ENCODE measurements at regions not wholly inside any gene's neighbourhood (a gene's known extent, or its start where the extent isn't known, plus 50 kb on each side); places are given as distances from the start of the nearest gene placed in this dataset.

- H3K36me3 ChIP-seq (ENCODE audit: control insufficient read depth in 4 of 4, insufficient read depth in 3 of 4, low read depth in 1 of 4, low read length in 3 of 4) = no peaks in the 10 kb centered on the region
- no peak for DNase-seq (ENCODE audit: low spot score)
- no peak for TF ChIP-seq NR2F2 (IDR thresholded peaks at IDR 0.05)
- no peak for TF ChIP-seq FOXA1 (IDR thresholded peaks at IDR 0.05)
- TF ChIP-seq SP1 (IDR thresholded peaks at IDR 0.05) = no peak
- TF ChIP-seq FOXA2 (IDR thresholded peaks at IDR 0.05) = no peak
- no peak for TF ChIP-seq JUND (IDR thresholded peaks at IDR 0.05)
- TF ChIP-seq TAF1 (conservative IDR thresholded peaks at IDR 0.05) = no peak
- no peak for TF ChIP-seq ATF3 (IDR thresholded peaks at IDR 0.05)
- TF ChIP-seq REST (IDR thresholded peaks at IDR 0.05) = no peak
- no peak for TF ChIP-seq HNF4G (IDR thresholded peaks at IDR 0.05)
- TF ChIP-seq GABPA (IDR thresholded peaks at IDR 0.05 in 1 of 2, conservative IDR thresholded peaks at IDR 0.05 in 1 of 2) = no peak
- no peak for TF ChIP-seq EGR1 (IDR thresholded peaks at IDR 0.05; ENCODE audit: low read depth in 2 of 2)
- TF ChIP-seq MAX (IDR thresholded peaks at IDR 0.05) = no peak
- TF ChIP-seq HNF4A (conservative IDR thresholded peaks at IDR 0.05) = no peak
- no peak for TF ChIP-seq ZBTB33 (IDR thresholded peaks at IDR 0.05)
- TF ChIP-seq RAD21 (IDR thresholded peaks at IDR 0.05) = no peak
- no peak overlapping the region for H3K4me3 ChIP-seq (ENCODE audit: low read depth in 1 of 3, low read length in 3 of 3)
- H3K27ac ChIP-seq (ENCODE audit: low read depth in 1 of 2, low read length in 2 of 2) = no peak overlapping the region
- no peaks in the 10 kb centered on the region for H3K4me1 ChIP-seq (ENCODE audit: control insufficient read depth in 4 of 4, insufficient read depth in 4 of 4, low read length in 3 of 4)
- WGBS = 96% methylated on average over 6 of the region's 6 CpGs
- H3K9me3 ChIP-seq (ENCODE audit: control insufficient read depth in 4 of 4, low read length in 3 of 4) = no peaks in the 10 kb centered on the region
- no peak overlapping the region for H3K9ac ChIP-seq (ENCODE audit: low read depth in 1 of 2, low read length in 2 of 2)
- H3K27me3 ChIP-seq (ENCODE audit: control insufficient read depth in 4 of 4, insufficient read depth in 4 of 4, low read length in 3 of 4) = no peaks in the 10 kb centered on the region
These were observed 240.3 kb downstream of the MYCN start for GRCh38 chr2:16180631-16181030.

GRCh38 chr2:16179701-16180416 is 239.5 kb downstream of the MYCN start:
- no peaks in the 10 kb centered on the region for H3K9me3 ChIP-seq (ENCODE audit: control insufficient read depth in 4 of 4, low read length in 3 of 4)
- H3K4me3 ChIP-seq (ENCODE audit: low read depth in 1 of 3, low read length in 3 of 3) = no peak overlapping the region
- no peak overlapping the region for H3K27ac ChIP-seq (ENCODE audit: low read depth in 1 of 2, low read length in 2 of 2)
- WGBS = 73% methylated on average over 8 of the region's 8 CpGs
- H3K9ac ChIP-seq (ENCODE audit: low read depth in 1 of 2, low read length in 2 of 2) = no peak overlapping the region
- H3K36me3 ChIP-seq (ENCODE audit: control insufficient read depth in 4 of 4, insufficient read depth in 3 of 4, low read depth in 1 of 4, low read length in 3 of 4) = no peaks in the 10 kb centered on the region
- H3K27me3 ChIP-seq (ENCODE audit: control insufficient read depth in 4 of 4, insufficient read depth in 4 of 4, low read length in 3 of 4) = no peaks in the 10 kb centered on the region
- DNase-seq (ENCODE audit: low spot score) = no peak
- H3K4me1 ChIP-seq (ENCODE audit: control insufficient read depth in 4 of 4, insufficient read depth in 4 of 4, low read length in 3 of 4) = no peaks in the 10 kb centered on the region
- TF ChIP-seq MAX (IDR thresholded peaks at IDR 0.05) (no peak), NR2F2 (IDR thresholded peaks at IDR 0.05) (no peak), SP1 (IDR thresholded peaks at IDR 0.05) (no peak), EGR1 (IDR thresholded peaks at IDR 0.05; ENCODE audit: low read depth in 2 of 2) (no peak), JUND (IDR thresholded peaks at IDR 0.05) (no peak), RAD21 (IDR thresholded peaks at IDR 0.05) (no peak), ATF3 (IDR thresholded peaks at IDR 0.05) (no peak), YY1 (IDR thresholded peaks at IDR 0.05) (no peak), HNF4G (IDR thresholded peaks at IDR 0.05) (no peak), CTCF (IDR thresholded peaks at IDR 0.05; ENCODE audit: low read depth, low read length, missing input control) (no peak), FOXA1 (IDR thresholded peaks at IDR 0.05) (no peak), FOXA2 (IDR thresholded peaks at IDR 0.05) (no peak), RXRA (IDR thresholded peaks at IDR 0.05) (no peak), HNF4A (conservative IDR thresholded peaks at IDR 0.05) (no peak), ZBTB33 (IDR thresholded peaks at IDR 0.05) (no peak), TAF1 (conservative IDR thresholded peaks at IDR 0.05) (no peak), GABPA (IDR thresholded peaks at IDR 0.05 in 1 of 2, conservative IDR thresholded peaks at IDR 0.05 in 1 of 2) (no peak)
